ENCODE measurements at regions not wholly inside any gene's neighbourhood (a gene's known extent, or its start where the extent isn't known, plus 50 kb on each side); places are given as distances from the start of the nearest gene placed in this dataset.
"Not testable (repeated sequence)": the region's sequence is repeated elsewhere in the genome, so short reads cannot be mapped to it uniquely, and the experiment has no call there.

DNA sequence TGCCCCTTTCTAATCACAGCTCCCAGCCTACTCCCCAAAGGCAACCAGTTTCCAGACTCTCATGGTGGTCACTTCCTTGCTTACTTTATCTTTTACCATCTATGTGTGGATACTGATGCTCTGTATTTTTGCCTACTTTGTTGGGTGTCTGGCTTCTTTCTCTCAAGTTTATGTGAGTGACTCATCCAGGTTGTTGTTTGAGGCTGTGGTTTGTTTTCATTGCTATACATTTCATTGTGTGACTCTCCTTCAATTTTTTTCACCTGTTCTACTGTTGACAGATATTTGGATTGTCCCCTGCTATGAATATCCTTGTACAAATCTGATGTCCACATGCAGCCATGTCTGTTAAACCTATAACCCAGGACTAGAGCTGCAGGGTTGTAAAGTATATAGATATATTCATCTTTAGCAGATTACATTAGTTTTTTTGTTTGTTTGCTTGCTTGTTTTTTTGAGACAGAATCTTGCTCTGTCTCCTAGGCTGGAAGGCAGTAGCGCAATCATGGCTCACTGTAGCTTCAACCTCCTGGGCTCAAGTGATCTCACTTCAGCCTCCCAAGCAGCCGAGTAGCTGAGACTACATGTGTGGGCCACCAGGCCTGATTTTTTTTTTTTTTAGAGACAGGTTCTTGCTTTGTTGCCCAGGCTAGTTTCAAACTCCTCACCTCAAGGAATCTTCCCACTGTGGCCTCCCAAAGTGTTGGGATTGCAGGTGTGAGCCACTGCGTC, 72.9 kb upstream of the EEF1E1 start:
- no peak for DNase-seq

DNA sequence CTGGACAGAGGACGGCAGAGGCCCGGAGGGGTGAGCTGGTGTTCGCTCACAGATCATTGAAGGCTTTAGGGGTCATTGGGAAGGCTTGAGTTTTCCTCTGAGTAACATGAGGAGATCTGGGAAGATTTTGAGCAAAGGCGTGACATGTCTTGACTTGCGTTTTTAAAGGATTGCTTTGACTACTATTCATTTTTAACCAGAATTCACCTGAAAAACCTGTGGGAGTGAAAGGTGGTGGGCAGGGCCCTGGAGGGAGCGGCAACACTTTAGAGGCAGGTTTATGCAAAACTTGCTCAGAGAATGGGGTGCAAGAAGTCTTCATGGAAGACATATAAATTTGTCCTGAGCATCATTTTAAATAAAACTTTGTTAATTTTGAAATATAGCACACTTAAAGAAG, 72.2 kb upstream of the EEF1E1 start:
- no peak for DNase-seq

DNA sequence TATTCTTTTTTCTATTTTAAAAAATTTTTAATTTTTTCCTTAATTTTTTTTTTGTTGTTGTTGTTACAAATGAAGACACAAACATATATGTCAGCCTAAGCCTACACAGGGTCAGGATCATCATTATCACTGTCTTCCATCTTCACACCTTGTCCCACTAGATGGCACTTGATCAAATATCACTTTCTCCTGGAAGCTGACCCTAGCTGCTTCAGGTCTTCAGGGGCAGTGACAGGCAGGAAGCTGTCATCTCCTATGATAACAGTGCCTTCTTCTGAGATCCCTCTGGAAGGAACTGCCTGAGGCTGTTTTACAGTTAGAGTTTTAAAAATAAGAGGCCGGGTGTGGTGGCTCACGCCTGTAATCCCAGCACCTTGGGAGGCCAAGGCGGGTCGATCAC, 70.2 kb upstream of the EEF1E1 start:
- DNase-seq: no peak

DNA sequence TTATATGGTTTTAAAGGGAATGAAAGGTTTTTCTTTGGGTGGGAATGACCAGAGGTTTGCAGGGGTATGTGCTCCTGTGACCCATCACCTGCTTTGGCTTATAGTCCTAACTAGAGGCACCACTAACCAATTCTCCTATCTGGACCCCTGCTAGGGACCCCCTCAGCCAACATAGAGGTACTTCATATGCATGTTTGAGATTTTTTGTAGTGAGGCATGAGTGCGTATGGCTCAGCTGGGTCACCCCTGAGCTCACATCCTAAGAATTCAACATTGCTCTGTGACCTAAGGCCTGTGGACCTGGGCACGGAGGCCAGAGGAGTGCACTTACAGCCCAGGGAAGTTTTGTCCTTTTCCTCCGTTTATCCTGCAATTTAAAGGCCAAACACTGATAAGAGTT, 68.4 kb upstream of the EEF1E1 start:
- no peak for DNase-seq

DNA sequence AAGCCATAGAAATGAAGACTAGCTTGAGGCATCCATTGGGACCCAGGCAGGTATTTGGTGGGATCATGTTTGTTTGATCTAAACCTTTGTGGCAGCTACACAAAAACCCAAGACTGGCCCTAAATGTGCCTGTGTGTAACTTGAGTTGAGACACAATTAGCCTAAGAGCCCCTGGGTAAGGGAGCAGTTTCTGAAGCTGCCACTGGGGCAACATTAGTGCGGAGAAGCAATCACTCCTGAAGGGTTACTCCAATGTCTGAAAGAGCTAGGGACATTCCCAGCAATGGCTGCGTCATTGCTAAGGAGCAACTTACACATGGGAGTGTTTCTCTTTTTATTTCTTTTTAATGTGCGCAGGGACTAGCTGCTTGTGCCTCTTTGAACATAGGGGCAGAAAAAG, 67.9 kb upstream of the EEF1E1 start:
- DNase-seq: no peak

DNA sequence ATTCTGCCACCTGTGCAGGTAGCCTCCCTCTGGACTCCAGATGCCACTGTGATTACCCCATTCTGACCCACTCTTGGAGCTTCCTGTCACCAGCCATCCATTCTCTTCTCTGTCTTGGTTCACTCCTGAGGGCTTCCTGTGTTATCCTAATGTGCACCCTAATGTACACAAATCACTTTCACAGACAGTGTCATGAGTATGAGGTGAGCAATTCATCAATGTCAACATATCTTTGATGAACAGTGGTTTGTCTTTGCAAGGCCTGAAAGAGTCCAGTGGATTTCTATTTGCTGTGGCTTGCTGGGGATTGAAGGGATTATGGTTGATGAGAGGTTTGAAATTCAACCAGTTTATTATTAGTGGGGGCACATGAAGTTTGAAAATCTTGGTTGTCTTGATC, 63.8 kb upstream of the EEF1E1 start:
- DNase-seq: no peak

DNA sequence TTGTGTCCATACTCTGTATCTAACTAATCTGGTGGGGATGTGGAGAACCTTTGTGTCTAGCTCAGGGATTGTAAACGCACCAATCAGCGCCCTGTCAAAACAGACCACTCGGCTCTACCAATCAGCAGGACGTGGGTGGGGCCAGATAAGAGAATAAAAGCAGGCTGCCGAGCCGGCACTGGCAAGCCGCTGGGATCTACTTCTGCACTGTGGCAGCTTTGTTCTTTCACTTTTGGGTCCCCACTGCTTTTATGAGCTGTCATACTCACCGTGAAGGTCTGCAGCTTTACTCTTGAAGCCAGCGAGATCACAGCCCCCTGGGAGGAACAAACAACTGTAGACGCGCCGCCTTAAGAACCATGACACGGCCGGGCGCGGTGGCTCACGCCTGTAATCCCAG, 62.7 kb upstream of the EEF1E1 start:
- not testable (repeated sequence) for DNase-seq

DNA sequence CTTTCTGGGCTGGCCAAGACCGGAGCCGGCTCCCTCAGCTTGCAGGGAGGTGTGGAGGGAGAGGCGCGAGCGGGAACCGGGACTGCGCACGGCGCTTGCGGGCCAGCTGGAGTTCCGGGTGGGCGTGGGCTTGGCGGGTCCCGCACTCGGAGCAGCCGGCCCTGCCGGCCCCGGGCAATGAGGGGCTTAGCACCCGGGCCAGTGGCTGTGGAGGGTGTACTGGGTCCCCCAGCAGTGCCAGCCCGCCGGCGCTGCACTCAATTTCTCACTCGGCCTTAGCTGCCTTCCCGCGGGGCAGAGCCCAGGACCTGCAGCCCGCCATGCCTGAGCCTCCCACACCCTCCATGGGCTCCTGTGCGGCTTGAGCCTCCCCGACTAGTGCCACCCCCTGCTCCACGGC, 61.9 kb upstream of the EEF1E1 start:
- not testable (repeated sequence) for DNase-seq

DNA sequence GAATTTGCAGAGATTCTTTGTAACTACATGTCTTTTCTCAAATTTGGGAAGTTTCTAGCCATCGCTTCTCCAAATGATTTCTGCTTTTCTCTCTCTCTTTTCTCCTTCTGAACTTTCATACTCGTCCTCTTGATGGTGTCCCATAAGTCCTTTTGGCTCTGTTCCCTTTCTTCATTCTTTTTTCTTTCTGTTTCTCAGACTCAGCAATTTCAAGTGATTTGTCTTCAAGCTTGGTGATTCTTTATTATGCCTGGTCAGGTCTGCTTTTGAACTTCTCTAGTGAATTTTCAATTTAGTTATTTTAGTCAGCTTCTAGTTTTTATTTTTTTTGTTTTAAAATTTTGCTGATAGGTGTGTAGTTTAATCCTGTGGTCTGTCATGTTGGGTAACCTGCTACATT, 57.6 kb upstream of the EEF1E1 start:
- DNase-seq: no peak

DNA sequence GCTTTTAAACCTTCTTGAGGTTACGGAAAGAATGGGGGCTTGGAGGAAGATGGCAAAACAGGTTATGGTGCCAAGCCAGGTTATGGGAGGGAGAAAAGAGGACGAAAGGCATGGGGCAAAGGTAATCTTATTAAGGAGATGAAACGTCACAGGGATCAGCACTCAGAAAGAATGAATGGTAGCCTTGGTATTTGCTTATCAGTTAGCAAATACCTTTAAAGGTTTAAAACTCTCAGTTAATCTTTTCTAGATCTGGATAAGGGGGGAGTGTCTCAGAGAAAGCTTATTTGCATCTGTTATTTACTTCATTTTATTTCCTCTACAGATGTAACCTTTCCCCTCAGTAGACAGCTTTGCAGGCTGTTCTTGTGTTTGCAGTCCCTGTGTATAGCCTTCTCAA, 55.5 kb upstream of the EEF1E1 start:
- no peak for DNase-seq

DNA sequence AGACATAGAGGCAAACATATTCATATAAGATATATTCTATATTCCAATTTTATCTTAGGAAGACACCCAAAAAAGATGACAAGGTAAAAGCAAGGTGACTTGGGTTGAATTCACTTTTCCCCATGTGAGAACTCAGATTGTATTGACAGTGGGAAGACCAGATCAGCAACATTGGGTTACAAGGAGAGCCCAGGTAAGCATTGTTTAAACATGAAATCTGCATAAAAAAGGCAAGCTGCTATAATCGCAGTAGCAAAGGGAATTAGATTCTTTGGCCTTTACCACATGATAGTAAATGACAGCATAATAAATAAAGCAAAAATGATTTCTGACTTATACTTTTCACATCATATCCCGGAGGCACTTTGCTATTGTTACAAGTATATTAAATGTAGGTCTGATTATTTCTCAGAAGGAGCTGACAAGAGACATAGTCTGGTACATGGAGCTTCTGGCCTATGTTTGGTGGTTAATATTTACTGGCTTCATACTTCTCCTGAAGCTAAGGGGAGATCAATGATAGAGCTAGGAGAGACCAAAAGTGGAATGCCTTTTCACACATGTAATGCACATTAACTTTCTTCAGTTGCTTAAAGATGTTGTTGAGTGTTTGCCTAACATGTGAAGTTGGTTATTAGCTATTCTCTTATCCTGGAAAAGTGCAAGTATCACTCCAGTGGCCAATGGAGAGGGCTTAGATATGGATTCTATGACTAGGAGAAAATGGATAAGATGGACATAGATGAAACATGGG, 53.1 kb upstream of the EEF1E1 start:
- DNase-seq: no peak

Data from NCI-H2029 treated with DMSO at 0.1 percent for 48 hours (cell line).